SH-SY5Y (cell line): ENCODE measurements at regions not wholly inside any gene's neighbourhood (a gene's known extent, or its start where the extent isn't known, plus 50 kb on each side); places are given as distances from the start of the nearest gene placed in this dataset.

ENCODE experiments used
- GATA2 ChIP-seq: IDR thresholded peaks from 2 replicates; pipeline ENCODE4 v1.6.1; 2011; ENCODE audit warnings: mild to moderate bottlenecking, low read depth, low read length
- GATA3 ChIP-seq: IDR thresholded peaks from 2 replicates; pipeline ENCODE4 v1.6.1; 2011; ENCODE audit warnings: low read depth, mild to moderate bottlenecking, low read length, moderate library complexity

- TF ChIP-seq GATA2: no peak
- TF ChIP-seq GATA3: no peak
These were observed 258.6 kb upstream of the FOXN3 start for GRCh38 chr14:89675590-89675989.

GRCh38 chr14:89674936-89675335 lies 257.9 kb upstream of the FOXN3 start:
- TF ChIP-seq GATA3: no peak
- no peak for TF ChIP-seq GATA2

- TF ChIP-seq GATA3: no peak
These were observed 257.2 kb upstream of the FOXN3 start for GRCh38 chr14:89674240-89674639.

- TF ChIP-seq GATA2 (no peak), GATA3 (no peak)
These were observed 256.6 kb upstream of the FOXN3 start for GRCh38 chr14:89673512-89674225.

GRCh38 chr14:89672636-89673511 lies 255.8 kb upstream of the FOXN3 start:
- TF ChIP-seq GATA3: no peak
- no peak for TF ChIP-seq GATA2

DNA sequence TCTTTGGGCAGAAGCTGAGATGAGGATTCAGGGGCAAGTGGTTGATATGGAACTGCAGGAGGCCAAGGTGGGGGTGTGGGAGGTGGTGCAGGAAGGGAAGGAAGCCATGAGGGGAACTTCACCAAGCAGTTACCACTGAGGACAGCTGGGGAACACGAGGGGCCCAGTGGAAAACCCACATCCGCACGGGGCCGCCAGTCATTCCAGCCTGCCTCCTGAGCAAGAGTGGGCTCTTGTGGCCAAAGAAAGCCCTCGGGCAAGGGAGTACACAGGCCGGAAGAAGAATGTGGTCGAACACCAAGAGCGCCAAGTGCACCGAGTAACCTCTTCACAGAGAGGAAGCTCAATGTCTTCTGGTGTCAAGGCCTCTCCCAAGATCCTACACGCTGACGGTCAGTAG lies 252.2 kb upstream of the FOXN3 start:
- TF ChIP-seq GATA2 (no peak), GATA3 (no peak)

DNA sequence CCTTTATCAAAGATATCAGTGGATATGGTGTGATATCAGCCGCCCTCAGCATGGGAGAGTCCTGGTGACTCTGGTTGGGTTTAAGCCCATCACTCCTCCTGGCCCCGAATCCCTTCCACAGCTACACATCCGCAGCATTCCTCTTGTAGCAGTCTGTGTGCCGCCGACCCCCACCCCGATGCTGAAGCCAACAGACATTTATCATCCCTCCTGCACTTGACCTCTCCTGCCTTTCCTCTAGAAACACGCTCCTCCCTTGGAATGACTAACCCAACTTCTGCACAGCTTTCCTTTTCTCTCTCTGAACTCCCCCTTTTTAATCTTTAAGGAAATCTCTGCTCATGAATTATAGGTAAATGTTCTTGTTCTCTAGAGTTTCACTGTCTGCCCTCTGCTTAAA lies 250.9 kb upstream of the FOXN3 start:
- TF ChIP-seq GATA3 (no peak), GATA2 (no peak)

GRCh38 chr14:89661392-89661791 lies 244.4 kb upstream of the FOXN3 start:
- TF ChIP-seq GATA2 (no peak), GATA3 (no peak)

- TF ChIP-seq GATA3 (no peak), GATA2 (no peak)
These were observed 243.1 kb upstream of the FOXN3 start for GRCh38 chr14:89660166-89660565.

- no peak for TF ChIP-seq GATA2
- no peak for TF ChIP-seq GATA3
These were observed 242.1 kb upstream of the FOXN3 start for GRCh38 chr14:89658977-89659670.

- no peak for TF ChIP-seq GATA3
- TF ChIP-seq GATA2: no peak
These were observed 240.0 kb upstream of the FOXN3 start for GRCh38 chr14:89657014-89657413.

GRCh38 chr14:89654998-89655397 lies 238.0 kb upstream of the FOXN3 start:
- no peak for TF ChIP-seq GATA3
- no peak for TF ChIP-seq GATA2

DNA sequence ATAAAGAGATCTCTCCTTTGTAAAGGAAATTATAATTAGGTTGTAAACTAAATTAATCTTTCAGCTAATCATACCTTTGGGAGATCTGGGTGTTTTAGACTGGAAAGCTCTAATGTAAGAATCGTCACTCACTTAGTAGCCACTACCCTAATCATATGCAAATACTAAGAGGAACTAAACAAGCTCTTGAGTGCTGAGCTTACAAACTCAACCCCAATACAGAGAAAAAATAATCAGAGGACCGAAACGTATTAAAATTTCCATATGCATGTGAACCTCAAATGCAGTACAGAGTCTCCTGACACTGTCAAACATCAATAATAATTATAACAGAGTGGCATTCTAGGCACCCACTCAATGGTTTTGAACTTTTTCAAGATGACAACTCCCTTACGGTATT lies 235.3 kb upstream of the FOXN3 start:
- no peak for TF ChIP-seq GATA2
- no peak for TF ChIP-seq GATA3

DNA sequence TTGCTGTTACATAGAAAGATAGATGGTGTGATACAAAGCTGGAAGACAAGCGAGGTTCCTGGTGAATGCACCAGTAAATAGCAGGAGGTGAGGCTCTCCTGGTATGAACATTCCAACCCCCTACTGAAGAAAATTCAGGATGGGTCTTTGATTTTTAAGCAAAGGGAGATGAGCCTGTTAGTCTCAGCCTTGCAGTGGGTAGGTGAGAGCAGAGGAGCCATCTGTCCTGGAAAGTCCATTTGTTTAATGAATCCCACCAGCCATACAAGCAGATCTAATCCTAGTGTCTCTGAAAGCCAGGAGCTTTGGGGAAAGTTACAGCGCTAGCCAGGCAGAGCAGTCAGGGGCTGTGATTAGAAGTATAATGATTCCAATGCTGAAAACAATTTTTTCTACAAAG lies 234.8 kb upstream of the FOXN3 start:
- TF ChIP-seq GATA2: no peak
- no peak for TF ChIP-seq GATA3

DNA sequence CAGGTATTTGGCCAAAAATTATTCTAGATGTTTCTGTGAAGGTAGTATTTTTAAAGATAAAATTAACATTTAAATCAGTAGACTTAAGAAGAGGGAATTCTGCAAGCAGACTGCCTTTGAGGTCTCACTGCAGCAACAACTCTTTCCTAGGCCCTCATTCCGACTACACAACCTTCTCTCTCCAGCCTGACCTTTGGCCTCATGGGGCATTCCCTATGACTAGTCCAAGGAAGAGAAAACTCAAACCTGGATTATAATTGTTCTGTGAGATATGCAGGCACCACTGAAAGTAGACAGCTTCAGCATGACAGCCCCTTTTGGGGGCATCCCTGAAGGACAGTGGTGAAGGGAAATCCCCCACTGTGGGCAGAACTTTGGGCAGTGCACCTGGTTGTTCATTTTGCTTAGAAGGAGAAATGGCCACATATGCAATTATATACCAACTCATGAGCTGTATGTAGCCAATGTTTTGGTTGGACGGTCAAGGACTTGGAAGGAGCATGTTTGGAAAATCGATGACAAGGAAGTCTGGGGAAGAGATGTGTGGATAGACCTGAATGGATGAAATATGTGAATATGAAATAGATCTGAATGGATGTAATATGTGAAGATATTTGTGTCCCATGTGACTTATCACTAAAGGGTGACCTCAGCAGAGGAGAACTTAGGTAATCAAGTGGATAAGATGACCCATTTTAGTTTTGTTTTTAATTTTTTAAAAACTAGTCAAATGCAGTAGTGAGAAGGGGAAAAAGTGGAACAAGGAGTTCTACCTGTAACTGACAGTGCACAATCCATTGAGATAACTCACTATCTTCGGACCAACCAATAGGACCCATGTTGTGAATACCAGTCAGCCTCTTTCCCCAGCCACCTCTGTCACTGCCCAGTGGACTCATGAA lies 233.3 kb upstream of the FOXN3 start:
- no peak for TF ChIP-seq GATA3
- no peak for TF ChIP-seq GATA2
